GM12864 (cell line): ENCODE measurements at regions not wholly inside any gene's neighbourhood (a gene's known extent, or its start where the extent isn't known, plus 50 kb on each side); places are given as distances from the start of the nearest gene placed in this dataset.

Experiments
- DNase-seq: peaks from one replicate; pipeline ENCODE4 v3.0.0-alpha.2; 2011; ENCODE audit warnings: low read depth
- H3K4me3 ChIP-seq: 2 replicates; pipeline ENCODE4 v1.5.1; 2011; ENCODE audit warnings: mild to moderate bottlenecking, low read depth, low read length, control low read depth
- CTCF ChIP-seq: IDR thresholded peaks from 2 replicates; pipeline ENCODE4 v1.5.1; 2011; ENCODE audit warnings: low read depth, mild to moderate bottlenecking, moderate library complexity, low read length, control low read depth, inconsistent platforms; ENCODE audit errors: missing control alignments

- no peak for DNase-seq
- no peak overlapping the region for H3K4me3 ChIP-seq
- TF ChIP-seq CTCF: no peak
These were observed 107.7 kb upstream of the HTR2A start for GRCh38 chr13:47004540-47004939.

GRCh38 chr13:47004027-47004426, 107.2 kb upstream of the HTR2A start:
- H3K4me3 ChIP-seq: no peak overlapping the region
- no peak for TF ChIP-seq CTCF
- DNase-seq: no peak

- DNase-seq: no peak
- TF ChIP-seq CTCF: no peak
These were observed 103.3 kb upstream of the HTR2A start for GRCh38 chr13:47000165-47000564.

GRCh38 chr13:46996316-46997030, 99.6 kb upstream of the HTR2A start:
- TF ChIP-seq CTCF: no peak
- no peak for DNase-seq
- H3K4me3 ChIP-seq: no peak overlapping the region

More at GRCh38 chr13:47000165-47000564, 103.3 kb upstream of the HTR2A start:
- no peak overlapping the region for H3K4me3 ChIP-seq

GRCh38 chr13:46995874-46996273, 99.0 kb upstream of the HTR2A start:
- no peak overlapping the region for H3K4me3 ChIP-seq
- DNase-seq: peak; percentile 73
- TF ChIP-seq CTCF: no peak

- H3K4me3 ChIP-seq: no peak overlapping the region
- DNase-seq: no peak
- no peak for TF ChIP-seq CTCF
These were observed 97.6 kb upstream of the HTR2A start for GRCh38 chr13:46994492-46994891.

GRCh38 chr13:46992383-46992952, 95.6 kb upstream of the HTR2A start:
- TF ChIP-seq CTCF: peak; percentile 64
- H3K4me3 ChIP-seq: no peak overlapping the region
- no peak for DNase-seq
